NCI-H446 (cell line): ENCODE measurements at regions not wholly inside any gene's neighbourhood (a gene's known extent, or its start where the extent isn't known, plus 50 kb on each side); places are given as distances from the start of the nearest gene placed in this dataset.
"Not testable (repeated sequence)": the region's sequence is repeated elsewhere in the genome, so short reads cannot be mapped to it uniquely, and the experiment has no call there.

Experiments used
- DNase-seq, 2 experiments: peaks; one replicate each; lab custom pipeline; 2025; lab: John Stamatoyannopoulos, UW

DNA sequence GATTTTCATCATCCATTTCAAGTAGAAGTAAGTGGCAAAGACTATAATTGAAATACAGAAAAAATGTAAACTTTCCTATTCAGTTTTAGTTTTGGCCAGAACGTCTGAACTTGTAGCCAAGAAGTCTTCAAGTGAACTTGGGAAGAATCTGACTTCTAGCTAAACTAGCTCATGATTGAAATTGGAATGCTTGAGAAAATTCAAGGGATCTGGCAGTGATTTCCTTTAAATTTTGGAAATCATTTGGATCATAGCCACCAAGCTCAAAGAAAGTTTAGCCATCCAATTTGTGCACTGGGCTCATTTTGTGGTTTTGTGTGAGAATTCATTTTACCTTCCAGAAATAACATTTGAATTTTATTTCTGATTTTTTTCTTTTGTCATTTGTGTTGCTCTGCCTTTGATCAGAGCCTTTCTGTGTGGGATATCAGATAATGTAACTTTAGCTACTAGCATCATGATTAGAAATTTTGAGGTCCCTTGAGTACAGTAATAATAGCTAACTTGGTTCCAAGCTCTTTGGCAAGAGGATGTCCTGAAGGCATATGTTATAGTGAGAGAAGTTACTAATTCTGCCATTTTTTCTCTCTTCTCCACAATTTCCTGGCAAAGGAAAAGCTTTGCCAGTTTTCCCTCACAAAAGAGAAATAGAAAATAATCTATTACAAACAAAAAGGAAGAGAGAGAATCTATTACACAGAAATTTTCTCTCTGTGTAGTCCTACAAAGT lies 2123.7 kb upstream of the RAG2 start:
- peak; percentile 67 to 90 for DNase-seq

DNA sequence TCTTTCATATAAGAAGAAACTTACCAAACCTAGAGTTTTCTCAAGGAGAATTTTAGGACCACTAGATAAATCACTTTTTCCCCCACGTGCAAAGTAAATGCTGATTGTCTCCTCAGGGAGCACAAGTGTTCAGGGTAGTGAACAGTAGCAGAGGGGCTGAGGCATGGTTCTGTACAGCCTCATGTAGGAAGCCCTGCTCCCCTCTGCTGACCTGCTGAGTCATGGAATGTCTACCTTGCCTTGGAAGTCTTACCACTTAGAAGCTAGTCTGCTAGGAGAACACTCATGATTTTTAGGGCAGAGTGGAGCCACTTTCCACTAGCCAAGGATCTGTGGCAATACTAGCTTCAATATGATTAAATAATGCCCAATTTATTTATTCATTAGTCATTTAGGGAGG lies 2120.6 kb upstream of the RAG2 start:
- DNase-seq: no peak

DNA sequence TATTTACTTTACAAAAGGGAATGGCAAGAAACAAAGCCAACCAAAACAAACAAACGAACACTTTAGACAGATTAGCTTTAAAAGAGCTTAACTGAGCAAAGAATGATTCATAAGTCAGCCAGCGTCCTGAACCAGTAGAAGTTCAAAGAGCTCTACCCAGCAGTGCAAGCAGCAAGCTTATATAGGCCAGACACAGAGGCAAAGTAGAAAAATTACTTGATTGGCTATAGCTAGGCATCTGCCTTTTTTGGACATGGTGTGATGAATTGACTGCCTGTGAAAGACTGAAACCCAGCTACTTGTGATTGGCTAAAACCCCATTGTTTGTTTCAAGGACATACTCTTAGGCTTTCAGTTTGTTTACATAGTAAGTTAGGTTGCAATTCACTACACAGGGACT lies 2120.0 kb upstream of the RAG2 start:
- DNase-seq: no peak

DNA sequence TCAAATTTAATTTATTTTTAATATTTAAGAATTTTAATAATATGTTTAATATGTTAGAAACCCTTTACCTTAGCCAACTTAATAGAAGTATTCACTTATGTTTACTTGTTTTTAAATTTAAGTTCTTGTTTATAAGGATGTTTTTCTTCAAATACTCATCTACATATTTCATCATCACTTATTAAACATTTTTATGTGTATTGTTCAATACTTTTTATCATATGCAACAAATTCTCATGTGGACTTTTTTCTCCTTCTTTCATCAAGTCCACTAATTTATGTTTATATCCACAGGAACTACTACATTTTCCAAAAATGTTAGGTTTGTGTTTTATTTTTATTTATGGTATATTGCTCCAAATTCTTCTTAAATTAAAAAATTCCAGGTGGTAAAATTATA lies 2113.1 kb upstream of the RAG2 start:
- no peak for DNase-seq

DNA sequence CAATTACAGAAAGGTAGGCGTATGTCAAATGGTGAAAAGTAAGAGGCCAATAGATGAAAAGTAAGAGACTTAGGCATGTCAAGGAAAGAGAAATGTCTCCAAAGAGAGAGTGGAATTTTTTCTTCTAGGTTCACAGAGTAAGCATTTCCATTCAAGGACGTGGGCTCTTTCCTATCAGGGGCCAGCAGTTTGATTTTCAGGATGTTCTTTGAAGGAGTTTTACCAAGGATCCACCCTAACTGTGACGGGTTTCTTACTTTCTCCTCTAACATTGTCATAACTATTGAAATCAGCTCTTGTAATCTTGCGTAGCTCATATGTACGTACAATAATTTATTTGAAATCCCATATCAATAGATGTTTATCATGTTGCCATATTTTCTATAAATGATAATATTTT lies 2112.2 kb upstream of the RAG2 start:
- no peak for DNase-seq

DNA sequence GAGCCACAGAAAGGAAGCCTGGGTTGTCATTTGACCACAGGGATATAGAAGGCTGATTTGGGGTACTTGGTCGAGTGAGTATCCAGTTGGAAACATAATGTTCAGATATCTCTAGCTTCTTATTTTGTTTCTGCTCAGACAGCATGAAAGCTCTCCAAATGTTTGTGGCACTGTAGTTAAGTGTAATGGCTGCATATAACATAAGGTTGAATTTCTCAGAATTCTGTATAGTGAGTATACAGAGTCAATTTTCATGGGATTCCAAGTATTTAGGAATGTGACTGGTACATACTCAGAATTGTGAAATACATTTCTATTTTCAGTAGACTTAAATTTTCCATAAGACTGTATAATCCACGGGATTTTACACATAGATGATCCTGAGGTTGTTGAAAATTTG lies 2102.1 kb upstream of the RAG2 start:
- DNase-seq: no peak

DNA sequence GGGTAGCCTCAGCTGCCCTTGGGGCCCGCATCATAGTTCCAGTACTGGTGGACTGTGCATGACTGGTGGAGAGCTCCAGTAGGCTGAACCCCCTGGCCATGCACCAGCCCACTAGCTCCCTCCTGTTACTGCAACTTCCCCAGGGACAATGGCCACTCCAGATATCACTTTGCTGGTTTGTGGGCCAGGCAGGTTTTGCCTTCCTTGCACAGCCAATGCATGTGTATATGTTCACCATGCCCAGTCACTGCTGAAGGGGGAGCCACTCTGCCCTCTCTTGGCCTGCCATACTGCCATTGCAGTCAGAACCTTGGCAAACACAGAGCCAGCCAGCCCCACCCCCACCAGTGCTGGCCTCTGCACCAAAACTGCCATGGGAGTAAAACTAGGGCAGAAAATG lies 2095.3 kb upstream of the RAG2 start:
- DNase-seq: no peak

DNA sequence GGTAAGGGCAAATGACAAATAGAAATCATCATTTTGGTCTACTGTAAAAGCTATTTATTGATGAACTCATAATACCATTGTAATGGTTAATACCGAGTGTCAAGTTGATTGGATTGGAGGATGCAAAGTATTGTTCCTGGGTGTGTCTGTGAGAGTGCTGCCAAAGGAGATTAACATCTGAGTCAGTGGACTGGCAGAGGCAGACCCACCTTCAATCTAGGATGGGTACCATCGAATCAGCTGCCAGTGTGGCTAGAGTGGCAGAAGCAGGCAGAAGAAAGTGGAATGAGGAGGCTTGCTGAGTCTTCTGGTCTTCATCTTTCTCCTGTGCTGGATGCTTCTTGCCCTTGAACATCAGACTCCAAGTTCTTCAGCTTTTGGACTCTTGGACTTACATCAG lies 2092.2 kb upstream of the RAG2 start:
- DNase-seq: not testable (repeated sequence)

DNA sequence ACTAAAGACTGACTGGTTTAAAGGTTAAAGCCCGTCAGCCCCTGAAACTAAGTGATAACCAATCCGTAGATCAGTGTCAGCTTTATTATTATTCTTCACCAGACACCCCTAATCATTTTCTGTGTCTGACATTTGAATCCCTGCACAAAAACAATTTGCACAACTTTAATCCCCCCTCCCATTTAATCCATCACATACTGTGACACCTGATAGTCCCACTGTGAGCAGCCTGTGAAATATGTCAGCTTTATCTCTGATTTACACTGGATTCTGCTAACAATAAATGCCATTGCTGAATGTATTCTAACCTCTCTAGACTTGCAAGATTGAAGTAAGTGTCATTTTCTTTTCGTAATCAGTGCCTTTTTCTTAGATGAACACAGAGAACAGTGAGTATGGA lies 2089.0 kb upstream of the RAG2 start:
- DNase-seq: no peak

DNA sequence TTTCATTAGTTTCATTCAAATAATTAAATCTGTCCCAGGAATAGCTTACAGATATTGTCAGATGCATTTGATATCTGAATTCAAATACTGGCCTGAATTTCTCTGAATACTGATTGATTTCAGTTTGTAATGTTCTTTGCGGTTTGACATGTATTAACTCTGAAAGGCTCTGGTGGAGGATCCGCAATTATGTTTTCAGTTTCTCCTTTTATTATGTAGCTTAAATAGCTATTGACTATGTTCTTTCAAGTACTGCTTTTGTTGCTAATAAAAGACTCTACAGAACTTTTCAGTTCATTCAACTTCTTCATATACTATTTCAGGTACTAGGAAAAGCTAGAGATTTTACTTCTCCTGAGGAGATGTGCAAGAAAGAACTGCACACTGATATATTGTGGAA lies 2085.4 kb upstream of the RAG2 start:
- DNase-seq: no peak

DNA sequence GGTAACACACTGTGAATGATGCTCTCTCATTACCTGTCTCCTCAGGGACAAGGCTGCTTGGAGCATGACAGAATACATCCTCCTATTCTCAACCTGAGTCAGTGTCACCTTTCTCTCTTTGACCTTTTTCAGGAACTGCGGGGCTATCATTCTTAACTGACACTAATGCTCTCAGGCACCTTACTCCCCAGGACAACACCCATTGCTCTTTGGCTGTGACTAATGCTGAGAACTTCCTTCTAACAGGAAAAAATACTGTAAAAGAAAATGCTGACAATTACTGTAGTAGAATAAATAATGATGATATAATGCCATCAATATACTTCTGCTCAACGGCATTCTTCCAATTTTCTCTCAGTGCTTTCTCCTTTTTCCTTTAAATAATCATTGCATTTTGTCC lies 2082.7 kb upstream of the RAG2 start:
- no peak for DNase-seq

DNA sequence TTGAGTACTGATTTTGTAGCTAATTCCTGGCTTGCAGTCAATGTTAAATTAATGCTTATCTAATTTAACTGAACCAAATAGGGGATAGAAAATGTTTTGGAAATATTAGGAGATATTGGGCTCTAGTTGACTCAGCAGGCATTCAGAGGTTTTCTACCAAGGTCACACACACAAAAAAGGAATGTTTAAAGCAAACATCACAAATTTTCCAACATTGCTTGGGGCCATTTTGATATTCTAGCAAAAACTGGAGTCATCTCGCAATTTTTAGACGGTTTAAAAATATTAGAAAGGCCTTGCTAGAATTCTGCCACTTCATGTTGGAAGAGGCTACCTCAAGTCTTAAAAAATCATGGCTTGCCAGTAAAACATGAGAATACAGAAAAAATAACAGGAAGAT lies 2082.1 kb upstream of the RAG2 start:
- no peak for DNase-seq

DNA sequence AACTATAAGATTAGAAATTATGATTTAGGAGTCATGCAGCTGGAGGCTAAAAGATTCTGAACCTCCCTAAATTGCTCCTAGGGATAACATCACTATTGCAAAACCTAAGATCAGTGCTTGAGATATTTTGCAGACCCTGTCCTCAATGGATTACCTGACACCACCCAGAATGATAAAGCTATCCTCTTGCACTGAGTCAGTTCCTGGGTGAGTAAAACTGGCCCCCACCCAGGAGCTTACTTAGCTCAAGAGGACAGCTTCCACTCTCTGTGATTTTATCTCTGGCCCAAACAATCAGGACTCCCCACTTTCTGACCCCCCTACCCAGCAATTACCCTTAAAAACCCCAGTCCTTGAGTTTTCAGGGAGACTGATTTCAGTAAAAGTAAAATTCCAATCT lies 2074.4 kb upstream of the RAG2 start:
- no peak for DNase-seq

DNA sequence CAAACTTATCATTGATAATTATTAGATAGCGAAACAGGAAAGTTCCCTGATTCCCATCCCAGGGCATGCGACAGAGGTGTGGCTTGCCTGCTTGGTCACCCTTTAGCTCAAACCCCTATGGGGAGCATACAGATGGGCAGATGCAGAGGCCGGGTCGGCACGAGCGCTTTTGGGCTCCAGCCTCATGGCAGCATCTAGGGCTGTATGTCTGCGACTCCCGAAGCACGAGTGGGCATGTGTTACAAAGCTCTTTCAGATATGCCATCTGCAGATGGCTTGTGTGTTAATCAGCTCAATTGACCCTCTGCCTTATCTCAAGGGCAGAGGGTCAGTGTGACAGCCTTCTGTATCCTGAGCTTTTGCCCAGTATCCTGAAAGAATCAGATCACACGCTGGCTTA lies 2069.3 kb upstream of the RAG2 start:
- DNase-seq: no peak

DNA sequence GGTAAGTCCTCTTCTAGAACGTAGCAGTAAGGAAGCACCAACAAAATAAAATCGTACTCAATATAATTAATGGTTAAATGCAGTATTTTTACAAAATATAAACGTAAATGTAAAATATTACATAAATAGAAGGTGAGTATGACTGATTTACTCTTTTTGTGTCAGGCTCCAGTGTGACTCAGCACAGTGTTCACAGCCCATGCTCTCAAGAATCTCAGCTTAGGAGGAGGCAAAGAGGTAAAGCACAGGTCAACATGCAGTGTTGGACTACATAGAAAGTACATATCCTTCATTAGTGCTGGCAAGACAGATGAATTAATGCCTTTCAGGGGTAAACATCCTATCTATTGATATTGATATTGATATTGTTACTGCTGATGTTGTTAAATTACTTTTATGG lies 2050.6 kb upstream of the RAG2 start:
- no peak for DNase-seq

DNA sequence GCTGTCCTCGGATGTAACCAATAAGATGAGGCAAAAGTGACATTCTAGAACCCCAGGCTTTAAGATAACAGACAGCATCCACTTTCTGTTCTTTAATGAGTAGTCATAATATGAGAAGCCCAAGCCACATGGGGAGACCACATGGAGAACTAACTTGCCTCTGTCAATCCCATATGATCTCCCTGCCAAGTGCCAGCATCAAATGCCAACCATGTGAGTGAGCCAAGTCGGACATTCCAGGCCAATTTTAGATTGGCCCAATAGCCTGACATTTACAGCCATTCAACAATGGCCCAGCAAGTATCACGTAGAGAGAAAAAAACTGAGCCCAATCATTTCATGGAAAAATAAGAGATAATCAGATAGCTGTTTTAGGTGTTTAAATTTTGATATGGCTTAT lies 2048.3 kb upstream of the RAG2 start:
- peak; percentile 42 to 88 for DNase-seq

DNA sequence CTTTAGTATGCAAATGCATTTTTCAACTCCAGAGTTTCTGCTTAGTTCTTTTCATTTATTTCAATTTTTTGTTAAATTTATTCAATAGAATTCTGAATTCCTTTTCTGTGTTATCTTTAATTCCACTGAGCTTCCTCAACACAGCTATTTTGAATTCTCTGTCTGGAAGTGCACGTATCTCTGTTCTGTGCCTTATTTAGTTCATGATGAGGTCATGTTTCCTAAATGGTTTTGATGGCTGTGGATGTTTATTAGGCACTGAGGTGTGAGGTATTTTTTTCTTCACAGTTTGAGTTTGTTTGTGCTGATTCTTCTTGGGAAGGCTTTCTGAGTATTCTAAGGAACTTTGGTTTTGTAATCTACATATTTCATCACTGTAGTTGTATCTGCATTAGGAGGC lies 2042.8 kb upstream of the RAG2 start:
- DNase-seq: no peak

DNA sequence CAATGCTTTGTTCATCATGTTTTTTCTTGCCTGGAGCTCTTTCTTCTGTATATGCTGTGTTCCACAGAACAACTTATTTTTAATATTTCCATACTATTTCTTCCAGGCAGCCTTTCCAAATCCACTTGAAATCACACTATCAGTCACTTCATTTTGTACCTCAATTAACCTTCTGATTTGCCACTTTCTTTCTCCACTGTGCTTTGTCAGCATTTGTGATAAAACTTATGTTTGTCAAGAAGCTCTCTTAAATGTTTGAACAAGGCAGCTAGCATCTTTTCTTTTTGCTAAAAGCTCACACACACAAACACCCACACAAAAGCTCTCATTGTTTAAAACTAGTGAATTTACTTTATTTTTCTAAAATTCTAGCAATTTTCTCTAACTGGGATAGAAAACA lies 2014.7 kb upstream of the RAG2 start:
- DNase-seq: no peak

DNA sequence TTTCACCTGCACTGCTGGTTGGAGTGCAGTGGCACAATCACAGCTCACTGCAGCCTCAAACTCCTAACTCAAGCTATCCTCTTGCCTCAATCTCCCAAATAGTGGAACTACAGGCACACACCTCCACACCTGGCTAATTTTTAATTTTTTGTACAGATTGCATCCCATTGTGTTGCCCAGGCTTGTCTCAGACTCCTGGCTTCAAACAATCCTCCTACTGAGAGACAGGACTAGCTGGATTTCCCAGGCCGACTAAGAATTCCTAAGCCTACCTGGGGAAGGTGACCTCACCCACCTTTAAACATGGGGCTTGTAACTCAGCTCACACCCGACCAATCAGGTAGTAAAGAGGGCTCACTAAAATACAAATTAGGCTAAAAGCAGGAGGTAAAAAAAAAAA lies 2003.3 kb upstream of the RAG2 start:
- not testable (repeated sequence) for DNase-seq

DNA sequence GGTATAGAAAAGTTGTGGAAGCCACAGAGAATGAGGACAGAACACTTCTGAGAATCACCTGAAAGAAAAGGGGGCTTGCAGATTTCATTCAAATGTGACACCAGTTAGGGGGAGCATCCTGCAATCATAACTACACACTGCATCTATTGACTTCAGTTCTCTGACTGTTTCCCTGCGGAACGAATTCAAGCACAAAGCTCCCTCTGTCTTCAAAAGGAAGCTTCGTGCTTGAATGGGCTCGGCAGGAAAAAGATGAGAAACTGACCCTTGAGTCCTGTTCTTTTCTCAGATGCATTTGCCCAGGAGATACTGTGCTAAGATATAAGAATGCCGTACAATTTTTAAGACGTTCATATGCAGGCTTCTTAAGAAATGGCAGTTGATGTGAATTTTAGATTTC lies 2000.4 kb upstream of the RAG2 start:
- no peak for DNase-seq

DNA sequence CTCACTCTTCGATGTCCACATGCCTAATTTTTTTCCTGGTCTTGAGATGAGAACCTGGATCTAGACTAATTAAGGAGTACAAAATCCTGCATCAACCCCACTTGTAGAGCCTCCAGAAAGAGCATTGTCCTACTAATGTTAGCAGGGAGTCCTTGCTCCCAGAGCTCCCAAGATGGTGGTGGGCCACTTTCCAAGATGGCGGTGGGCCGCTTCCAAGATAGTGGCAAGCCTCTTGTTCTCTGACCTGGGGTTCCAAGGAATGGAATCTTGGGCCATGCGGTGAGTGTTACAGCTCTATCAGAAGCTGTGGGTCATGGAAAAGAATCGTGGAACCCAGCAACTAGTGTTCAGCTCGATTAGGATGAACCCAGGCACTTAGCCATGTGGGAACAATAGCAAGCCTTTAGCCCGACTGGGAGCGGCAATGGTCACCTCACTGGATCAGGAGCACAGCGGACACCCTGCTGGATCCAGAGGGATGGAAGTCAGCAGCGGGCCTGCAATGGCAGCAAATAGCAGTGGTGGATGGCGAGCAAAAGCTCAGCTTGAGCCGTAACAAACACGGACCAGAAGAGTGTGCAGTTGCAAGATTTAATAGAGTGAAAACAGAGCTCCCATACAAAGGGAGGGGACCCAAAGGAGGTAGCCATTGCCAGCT lies 1997.5 kb upstream of the RAG2 start:
- not testable (repeated sequence) for DNase-seq

DNA sequence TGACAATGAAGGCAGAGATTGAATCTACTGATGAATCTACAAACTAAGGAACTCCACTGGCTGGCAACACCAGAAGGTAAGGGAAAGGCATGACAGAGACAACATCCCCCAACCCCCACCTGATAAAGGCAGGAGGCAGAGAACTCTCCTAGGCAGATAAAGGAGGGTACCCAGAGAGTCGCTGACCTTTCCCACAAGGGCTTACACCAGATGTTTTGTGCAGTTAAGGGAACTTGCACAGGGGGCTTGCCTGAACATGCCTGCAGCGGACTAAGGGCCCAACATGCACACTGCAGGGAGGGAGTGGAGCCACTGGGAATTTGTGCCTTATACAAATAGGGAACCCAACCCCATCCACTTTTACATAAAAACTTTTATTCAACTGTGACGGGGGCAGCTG lies 1996.9 kb upstream of the RAG2 start:
- DNase-seq: no peak

DNA sequence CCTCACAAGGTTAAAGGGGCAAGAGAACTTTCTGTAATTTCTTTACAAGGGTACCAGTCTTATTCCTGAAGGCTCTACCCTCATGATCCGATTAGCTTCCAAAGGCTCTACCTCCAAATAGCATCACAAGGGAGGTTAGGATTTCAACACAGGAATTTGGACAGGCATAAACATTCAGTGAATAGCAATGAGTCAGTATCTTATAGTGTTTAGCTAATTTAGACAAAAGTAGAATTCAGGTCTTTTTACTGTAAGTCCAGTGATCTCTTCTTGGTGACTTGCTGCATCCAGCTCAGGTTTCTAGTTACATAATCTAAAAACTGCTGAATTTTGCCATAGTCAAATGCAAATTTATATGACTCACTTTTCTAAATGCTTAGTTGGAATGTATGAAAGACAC lies 1995.6 kb upstream of the RAG2 start:
- DNase-seq: no peak

DNA sequence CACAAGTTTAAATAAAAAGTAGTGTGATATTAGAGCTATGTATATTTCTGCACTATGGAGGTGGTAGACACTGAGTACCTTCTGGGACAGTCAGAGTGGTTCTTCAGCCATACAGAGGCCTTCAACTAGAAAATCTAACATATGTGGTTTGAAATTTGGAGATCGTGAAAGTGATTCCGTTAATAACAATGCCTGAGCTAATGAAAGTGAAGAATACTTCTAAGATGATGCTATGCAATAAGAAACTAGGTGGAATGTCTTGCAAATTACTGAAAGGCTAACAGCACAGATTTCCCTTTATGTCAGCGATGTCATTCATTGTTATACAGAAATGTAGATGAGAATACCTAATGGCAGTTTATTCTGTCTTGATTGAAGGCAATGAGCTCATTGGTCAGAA lies 1984.7 kb upstream of the RAG2 start:
- no peak for DNase-seq
